SK-N-MC (cell line): ENCODE measurements at regions not wholly inside any gene's neighbourhood (a gene's known extent, or its start where the extent isn't known, plus 50 kb on each side); places are given as distances from the start of the nearest gene placed in this dataset.

Experiments used
- EZH2 ChIP-seq: fragments of 200-600 bp; sonication (generic); IDR thresholded peaks from one replicate; pipeline ENCODE4 v1.6.1; 2017; ENCODE audit warnings: antibody characterized with exemption
- FOXP2 ChIP-seq: optimal IDR thresholded peaks from 2 replicates; pipeline ENCODE3; 2011; ENCODE audit warnings: mild to moderate bottlenecking, moderate library complexity; ENCODE audit not compliant: insufficient read depth; ENCODE audit errors: extremely low read length, control extremely low read depth
- POLR2AphosphoS5 ChIP-seq: IDR thresholded peaks from 2 replicates; pipeline ENCODE4 v1.6.1; 2012; ENCODE audit warnings: mild to moderate bottlenecking, low read depth, low read length, borderline replicate concordance

- TF ChIP-seq EZH2 (no peak), POLR2AphosphoS5 (no peak), FOXP2 (no peak)
These were observed 166.7 kb upstream of the LHX5 start for GRCh38 chr12:113638460-113638775.
